B cell (primary cell): ENCODE measurements at regions not wholly inside any gene's neighbourhood (a gene's known extent, or its start where the extent isn't known, plus 50 kb on each side); places are given as distances from the start of the nearest gene placed in this dataset.

ENCODE experiments used
- ATAC-seq: fragments of 200-7000 bp; cut with Tn5 transposase; one replicate; pipeline ENCODE4 v1.10.0; 2021; ENCODE audit warnings: low read depth, mild to moderate bottlenecking, moderate number of reproducible peaks, moderate library complexity
- CTCF ChIA-PET: fragments of 350-600 bp; sonication (Branson Sonifier 250); formaldehyde crosslinking; loops from one replicate; lab custom pipeline; 2021; ENCODE audit warnings: antibody characterized with exemption, inconsistent platforms; lab: Charles Lee
- POLR2A ChIA-PET: fragments of 350-600 bp; sonication (Branson Sonifier 250); formaldehyde crosslinking; loops from one replicate; lab custom pipeline; 2021; ENCODE audit warnings: antibody characterized with exemption; lab: Charles Lee
- DNase-seq: peaks from one replicate; pipeline ENCODE4 v3.0.0; 2013
- H2AFZ ChIP-seq: 2 replicates; pipeline ENCODE4 v1.6.1; 2012; ENCODE audit warnings: mild to moderate bottlenecking, low read depth, low read length; ENCODE audit not compliant: insufficient read depth, poor library complexity, severe bottlenecking
- H3K27ac ChIP-seq, 2 donors: 1 replicate in 1 of 2; 2 replicates in 1 of 2; pipeline ENCODE4 v1.5.1; 2012 to 2013; ENCODE audit warnings: low read length in 2 of 2, mild to moderate bottlenecking in 2 of 2, moderate library complexity in 1 of 2
- H3K27me3 ChIP-seq, 4 experiments: fragments of 200-600 bp in 1 of 4; sonication (generic) in 1 of 4; replicated peaks in 1 of 4; 1 replicate in 2 of 4; 2 replicates in 2 of 4; pipeline versions ENCODE4 v1.6.1 to v1.7.0; 2013 to 2016; ENCODE audit warnings: low read length in 3 of 4, mild to moderate bottlenecking in 2 of 4, mixed read lengths in 1 of 4, moderate library complexity in 1 of 4; ENCODE audit not compliant: insufficient read depth in 4 of 4, control insufficient read depth in 3 of 4; ENCODE audit errors: control extremely low read depth in 1 of 4
- H3K36me3 ChIP-seq, 2 experiments: replicated peaks in 1 of 2; 1 replicate in 1 of 2; 2 replicates in 1 of 2; pipeline versions ENCODE4 v1.6.1 to v1.7.1; 2013; ENCODE audit warnings: low read length in 1 of 2; ENCODE audit not compliant: insufficient read depth in 2 of 2, control insufficient read depth in 1 of 2; ENCODE audit errors: control extremely low read depth in 1 of 2, extremely low read depth in 1 of 2
- H3K4me1 ChIP-seq, 2 donors: fragments of 200-600 bp in 1 of 2; sonication (generic) in 1 of 2; 1 replicate in 1 of 2; 2 replicates in 1 of 2; pipeline versions ENCODE4 v1.5.1 to v1.6.1; 2013 to 2017; ENCODE audit warnings: low read length in 2 of 2; ENCODE audit not compliant: control insufficient read depth in 2 of 2, insufficient read depth in 2 of 2
- H3K4me2 ChIP-seq: replicated peaks from 2 replicates; pipeline ENCODE3; 2012; ENCODE audit warnings: mild to moderate bottlenecking, low read depth, low read length; ENCODE audit not compliant: poor library complexity, severe bottlenecking
- H3K4me3 ChIP-seq, 5 experiments: fragments of 200-600 bp in 1 of 5; sonication (generic) in 1 of 5; 1 replicate in 3 of 5; 2 replicates in 2 of 5; pipeline versions ENCODE4 v1.5.1 to v1.7.0; 2011 to 2016; ENCODE audit warnings: low read length in 4 of 5, mild to moderate bottlenecking in 4 of 5, low read depth in 2 of 5, control low read depth in 1 of 5, moderate library complexity in 1 of 5; ENCODE audit not compliant: insufficient read depth in 1 of 5; ENCODE audit errors: control extremely low read depth in 1 of 5, extremely low read depth in 1 of 5
- H3K79me2 ChIP-seq: fragments of 200-600 bp; sonication (generic); one replicate; pipeline ENCODE4 v1.6.0; 2016; ENCODE audit warnings: low read length; ENCODE audit not compliant: control insufficient read depth, insufficient read depth
- H3K9ac ChIP-seq: fragments of 200-600 bp; sonication (generic); 2 replicates; pipeline ENCODE4 v1.6.1; 2017; ENCODE audit warnings: mild to moderate bottlenecking, low read length, moderate library complexity
- H3K9me3 ChIP-seq, 3 donors: one replicate each; pipeline versions ENCODE4 v1.6.1 to v1.7.1; 2013; ENCODE audit warnings: low read length in 2 of 3; ENCODE audit not compliant: control insufficient read depth in 2 of 3, insufficient read depth in 1 of 3; ENCODE audit errors: control extremely low read depth in 1 of 3
- H4K20me1 ChIP-seq: 2 replicates; pipeline ENCODE4 v1.6.0; 2012; ENCODE audit warnings: mild to moderate bottlenecking, low read length; ENCODE audit not compliant: insufficient read depth, control insufficient read depth, poor library complexity, severe bottlenecking
- H3K27ac Mint-ChIP-seq: one replicate; pipeline ENCODE4 v1.8.0; 2021; ENCODE audit warnings: mixed read lengths
- H3K27me3 Mint-ChIP-seq: one replicate; pipeline ENCODE4 v1.8.0; 2021; ENCODE audit warnings: mixed read lengths
- H3K4me1 Mint-ChIP-seq: one replicate; pipeline ENCODE4 v1.8.0; 2021; ENCODE audit warnings: mixed read lengths
- H3K4me3 Mint-ChIP-seq: one replicate; pipeline ENCODE4 v1.8.0; 2021; ENCODE audit warnings: mixed read lengths
- H3K9me3 Mint-ChIP-seq: one replicate; pipeline ENCODE4 v1.8.0; 2022; ENCODE audit warnings: mixed read lengths; ENCODE audit not compliant: insufficient read depth
- EZH2 ChIP-seq: IDR thresholded peaks from 2 replicates; pipeline ENCODE4 v1.6.1; 2012; ENCODE audit warnings: borderline replicate concordance, low read depth, mild to moderate bottlenecking, moderate library complexity, low read length; ENCODE audit not compliant: insufficient read depth, poor library complexity, severe bottlenecking
- WGBS: methylation state at CpG from one replicate; pipeline ENCODE4 v1.1.5; 2013; ENCODE audit warnings: missing lambda C conversion rate; ENCODE audit not compliant: insufficient coverage; 5-methylcytosine and 5-hydroxymethylcytosine counted together
- intact Hi-C: fragments of 100-400 bp; cut with micrococcal nuclease; formaldehyde crosslinking; loops from one replicate; pipeline ENCODE4 v1.10.0; 2022
- TF ChIP-seq, protein P1 (sequence below): fragments of 200-600 bp; IDR thresholded peaks from one replicate; pipeline ENCODE4 v1.8.0; 2022; ENCODE audit warnings: antibody characterized with exemption, mild to moderate bottlenecking

DNA sequence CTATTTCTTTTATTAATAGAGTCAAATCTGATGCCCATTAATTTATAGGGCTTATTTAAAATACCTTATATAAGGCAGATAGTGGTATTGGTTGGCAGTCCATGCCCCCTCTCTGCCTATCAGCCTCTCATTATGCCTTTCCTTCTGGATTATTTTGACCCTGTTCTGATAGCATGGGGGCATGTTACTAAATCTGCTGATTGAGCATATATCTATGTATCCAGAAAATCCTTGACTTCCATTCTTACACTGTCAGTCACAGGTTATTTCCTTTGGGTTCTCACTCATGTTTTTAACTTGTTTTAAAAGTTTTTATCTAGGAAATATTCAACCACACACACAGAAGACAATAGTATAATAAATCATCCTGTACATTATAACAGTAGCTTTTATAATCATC, 1184.9 kb downstream of the HACE1 start:
- Mint-ChIP-seq H3K27me3 (no peaks in the 10 kb centered on the region), H3K4me1 (no peaks in the 10 kb centered on the region), H3K9me3 (no peaks in the 10 kb centered on the region), H3K4me3 (no peak overlapping the region), H3K27ac (no peak overlapping the region)
- no peak for TF ChIP-seq EZH2
- TF ChIP-seq, protein P1, sequence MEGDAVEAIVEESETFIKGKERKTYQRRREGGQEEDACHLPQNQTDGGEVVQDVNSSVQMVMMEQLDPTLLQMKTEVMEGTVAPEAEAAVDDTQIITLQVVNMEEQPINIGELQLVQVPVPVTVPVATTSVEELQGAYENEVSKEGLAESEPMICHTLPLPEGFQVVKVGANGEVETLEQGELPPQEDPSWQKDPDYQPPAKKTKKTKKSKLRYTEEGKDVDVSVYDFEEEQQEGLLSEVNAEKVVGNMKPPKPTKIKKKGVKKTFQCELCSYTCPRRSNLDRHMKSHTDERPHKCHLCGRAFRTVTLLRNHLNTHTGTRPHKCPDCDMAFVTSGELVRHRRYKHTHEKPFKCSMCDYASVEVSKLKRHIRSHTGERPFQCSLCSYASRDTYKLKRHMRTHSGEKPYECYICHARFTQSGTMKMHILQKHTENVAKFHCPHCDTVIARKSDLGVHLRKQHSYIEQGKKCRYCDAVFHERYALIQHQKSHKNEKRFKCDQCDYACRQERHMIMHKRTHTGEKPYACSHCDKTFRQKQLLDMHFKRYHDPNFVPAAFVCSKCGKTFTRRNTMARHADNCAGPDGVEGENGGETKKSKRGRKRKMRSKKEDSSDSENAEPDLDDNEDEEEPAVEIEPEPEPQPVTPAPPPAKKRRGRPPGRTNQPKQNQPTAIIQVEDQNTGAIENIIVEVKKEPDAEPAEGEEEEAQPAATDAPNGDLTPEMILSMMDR: no peak
- H3K27ac ChIP-seq: no peak overlapping the region
- H3K4me3 ChIP-seq: no peak overlapping the region
- H3K4me1 ChIP-seq: no peaks in the 10 kb centered on the region
- ChIA-PET CTCF (no interaction called here), POLR2A (no interaction called here)
- H3K9ac ChIP-seq: no peak overlapping the region
- H3K36me3 ChIP-seq: no peaks in the 10 kb centered on the region
- intact Hi-C loops: no loop called here
- H2AFZ ChIP-seq: no peak overlapping the region
- H3K9me3 ChIP-seq: peaks cover 0 to 11% (median 0%) of the 10 kb centered on the region in 3 donors
- H3K79me2 ChIP-seq: no peaks in the 10 kb centered on the region
- H3K27me3 ChIP-seq: no peaks in the 10 kb centered on the region
- no peak for ATAC-seq
- no peaks in the 10 kb centered on the region for H4K20me1 ChIP-seq
- H3K4me2 ChIP-seq: no peak overlapping the region
- no peak for DNase-seq

DNA sequence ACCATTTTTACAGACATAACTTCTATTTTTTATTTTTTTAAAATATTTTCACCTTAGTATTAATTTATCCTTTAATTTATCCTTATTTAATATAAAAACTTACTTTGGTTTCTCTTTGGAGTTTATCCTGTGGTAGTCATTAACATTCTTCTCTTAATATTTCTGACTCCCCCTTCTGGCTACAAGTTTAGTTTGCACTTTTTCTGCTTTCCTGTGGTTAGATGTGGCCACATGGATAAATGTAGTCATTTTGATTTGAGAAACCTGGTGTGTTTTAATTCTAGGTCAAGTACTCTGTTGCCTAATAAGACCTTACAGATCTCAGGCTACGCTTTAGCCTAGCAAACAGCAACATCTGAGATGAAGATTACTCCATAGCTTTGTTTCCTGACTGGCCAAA, 1187.5 kb downstream of the HACE1 start:
- intact Hi-C loops: no loop called here
- Histone ChIP-seq H3K79me2 (no peaks in the 10 kb centered on the region), H3K9me3 (peaks cover 0 to 6% (median 0%) of the 10 kb centered on the region in 3 donors), H3K4me2 (no peak overlapping the region), H4K20me1 (no peaks in the 10 kb centered on the region), H3K4me1 (no peaks in the 10 kb centered on the region), H3K4me3 (no peak overlapping the region), H3K36me3 (no peaks in the 10 kb centered on the region), H2AFZ (no peak overlapping the region), H3K9ac (no peak overlapping the region), H3K27ac (no peak overlapping the region), H3K27me3 (no peaks in the 10 kb centered on the region)
- no peak for TF ChIP-seq EZH2
- TF ChIP-seq, protein P1: no peak
- Mint-ChIP-seq H3K4me1 (no peaks in the 10 kb centered on the region), H3K27ac (no peak overlapping the region), H3K9me3 (peaks cover 3% of the 10 kb centered on the region), H3K27me3 (no peaks in the 10 kb centered on the region), H3K4me3 (no peak overlapping the region)
- ChIA-PET CTCF (no interaction called here), POLR2A (no interaction called here)
- no CpG with 5 or more reads among the region's 1 CpG for WGBS
- DNase-seq (no peak), ATAC-seq (no peak)
